ENCODE measurements at regions not wholly inside any gene's neighbourhood (a gene's known extent, or its start where the extent isn't known, plus 50 kb on each side); places are given as distances from the start of the nearest gene placed in this dataset.

- TF ChIP-seq CTCF (IDR thresholded peaks at IDR 0.05 in 2 of 3, conservative IDR thresholded peaks at IDR 0.05 in 1 of 3; ENCODE audit: insufficient read depth in 2 of 3, low read depth in 1 of 3, low read length in 3 of 3): no peak
- TF ChIP-seq RBM25 (IDR thresholded peaks at IDR 0.05; ENCODE audit: low read depth, low read length, severe bottlenecking): no peak
- TF ChIP-seq ZC3H8 (IDR thresholded peaks at IDR 0.05): no peak
- no peak for TF ChIP-seq DEAF1 (CRISPR knock-in tag; IDR thresholded peaks at IDR 0.05)
Measured at GRCh38 chr3:3707858-3708768, 91.1 kb upstream of the LRRN1 start.

All from K562 (cell line).